ENCODE measurements at regions not wholly inside any gene's neighbourhood (a gene's known extent, or its start where the extent isn't known, plus 50 kb on each side); places are given as distances from the start of the nearest gene placed in this dataset.

DNA sequence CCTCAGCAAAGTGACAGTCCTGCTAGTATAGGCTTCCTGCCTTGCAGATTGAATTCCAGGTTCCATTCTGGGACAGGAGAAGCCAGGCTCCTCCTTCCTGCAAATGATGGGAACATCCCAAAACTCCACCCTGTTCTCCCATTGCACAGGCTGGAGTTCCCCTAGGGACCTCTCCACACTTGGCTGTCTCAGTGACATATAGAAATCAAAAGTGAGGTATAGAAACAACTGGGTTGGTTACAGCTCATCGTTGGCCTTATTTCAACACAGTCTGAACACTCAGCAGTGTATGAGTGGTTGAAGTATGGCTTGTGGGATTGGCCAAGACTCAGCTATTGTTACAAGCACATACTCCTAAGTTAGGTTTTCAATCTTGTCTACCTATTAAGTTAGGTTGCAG is 157.8 kb upstream of the FTMT start:
- H3K4me3 ChIP-seq (ENCODE audit: low read depth, low read length), result no peak overlapping the region
- no peak for TF ChIP-seq CTCF (IDR thresholded peaks at IDR 0.05; ENCODE audit: low read depth, low read length)

- no peak for TF ChIP-seq CTCF (IDR thresholded peaks at IDR 0.05; ENCODE audit: low read depth, low read length)
- H3K4me3 ChIP-seq (ENCODE audit: low read depth, low read length), result no peak overlapping the region
Measured at GRCh38 chr5:121695307-121695706, 156.4 kb upstream of the FTMT start.

GRCh38 chr5:121698690-121699089 is 153.0 kb upstream of the FTMT start:
- no peak for TF ChIP-seq CTCF (IDR thresholded peaks at IDR 0.05; ENCODE audit: low read depth, low read length)
- no peak overlapping the region for H3K4me3 ChIP-seq (ENCODE audit: low read depth, low read length)

DNA sequence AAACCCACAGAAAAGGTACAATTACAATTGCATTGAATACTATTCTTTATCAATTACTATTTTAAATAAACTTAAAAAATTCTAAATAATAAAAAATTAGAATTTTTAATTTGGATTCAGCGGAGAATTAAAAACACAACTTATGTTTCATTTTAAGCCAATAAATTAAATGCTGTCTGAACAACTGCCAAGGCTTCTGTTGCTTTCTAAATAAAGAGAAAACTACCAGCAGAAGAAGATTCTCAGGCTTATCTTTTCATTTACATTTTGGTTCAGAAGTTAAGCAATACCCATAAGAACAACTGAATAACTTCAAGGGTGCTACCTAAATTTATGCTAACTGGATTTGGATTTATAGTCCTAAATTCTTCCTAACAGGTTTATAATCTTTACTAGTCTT is 150.0 kb upstream of the FTMT start:
- no peak for TF ChIP-seq CTCF (IDR thresholded peaks at IDR 0.05; ENCODE audit: low read depth, low read length)
- no peak overlapping the region for H3K4me3 ChIP-seq (ENCODE audit: low read depth, low read length)

GRCh38 chr5:121702682-121703081 is 149.0 kb upstream of the FTMT start:
- H3K4me3 ChIP-seq (ENCODE audit: low read depth, low read length), result no peak overlapping the region
- TF ChIP-seq CTCF (IDR thresholded peaks at IDR 0.05; ENCODE audit: low read depth, low read length), result no peak

DNA sequence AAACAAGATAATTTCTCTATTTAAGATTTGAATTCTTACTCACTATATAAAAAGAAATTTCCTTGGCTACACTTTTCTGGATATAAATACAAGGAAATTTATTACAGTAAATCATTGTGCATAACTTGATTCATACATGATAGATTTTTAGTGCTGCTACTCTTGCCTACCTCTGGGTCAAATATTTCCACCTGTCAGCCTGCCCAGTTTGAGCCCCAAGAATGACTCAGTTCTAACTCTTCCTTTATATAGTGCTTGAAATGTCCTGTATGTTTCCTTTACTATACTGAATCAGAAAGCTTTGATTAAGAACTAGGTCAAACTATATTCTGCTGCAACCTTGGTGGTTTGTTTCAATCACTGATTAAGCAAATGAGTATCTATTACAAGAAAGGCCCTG is 147.4 kb upstream of the FTMT start:
- H3K4me3 ChIP-seq (ENCODE audit: low read depth, low read length), result no peak overlapping the region
- no peak for TF ChIP-seq CTCF (IDR thresholded peaks at IDR 0.05; ENCODE audit: low read depth, low read length)

DNA sequence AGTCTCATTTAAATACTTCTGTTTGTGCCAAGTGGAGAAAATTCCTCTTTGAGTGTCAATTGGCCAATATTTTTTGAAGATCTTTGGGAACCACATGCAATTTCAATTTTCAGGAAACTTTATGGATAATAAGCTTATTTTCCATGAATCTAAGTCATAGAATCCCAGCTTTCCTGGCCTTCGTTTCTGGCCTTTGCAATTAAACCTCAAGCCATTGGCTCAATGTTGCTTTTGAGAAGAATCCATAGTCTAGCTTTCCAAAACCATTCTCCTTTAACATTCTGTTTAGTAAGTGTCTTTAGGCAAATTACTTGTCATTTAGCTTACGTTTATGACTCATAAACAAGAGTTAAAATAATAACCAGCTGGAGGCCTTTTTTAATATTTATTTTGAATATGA is 145.0 kb upstream of the FTMT start:
- H3K4me3 ChIP-seq (ENCODE audit: low read depth, low read length), result no peak overlapping the region
- TF ChIP-seq CTCF (IDR thresholded peaks at IDR 0.05; ENCODE audit: low read depth, low read length), result no peak

Measured in WI38 (cell line).